Endothelial cell (in vitro differentiated cells): ENCODE measurements at regions not wholly inside any gene's neighbourhood (a gene's known extent, or its start where the extent isn't known, plus 50 kb on each side); places are given as distances from the start of the nearest gene placed in this dataset.

ENCODE experiments used
- DNase-seq: peaks from one replicate; pipeline ENCODE4 v3.0.0; 2021; ENCODE audit warnings: low spot score
- H3K27ac Mint-ChIP-seq: one replicate; pipeline ENCODE4 v1.8.0; 2021; ENCODE audit warnings: mixed read lengths, inconsistent platforms; ENCODE audit not compliant: unreplicated experiment
- H3K27me3 Mint-ChIP-seq: one replicate; pipeline ENCODE4 v1.8.0; 2021; ENCODE audit warnings: mild to moderate bottlenecking, moderate library complexity, mixed read lengths, inconsistent platforms; ENCODE audit not compliant: unreplicated experiment
- H3K36me3 Mint-ChIP-seq: one replicate; pipeline ENCODE4 v1.8.0; 2021; ENCODE audit warnings: mild to moderate bottlenecking, low read depth, mixed read lengths, inconsistent platforms; ENCODE audit not compliant: unreplicated experiment
- H3K4me1 Mint-ChIP-seq: one replicate; pipeline ENCODE4 v1.8.0; 2021; ENCODE audit warnings: mild to moderate bottlenecking, mixed read lengths, inconsistent platforms; ENCODE audit not compliant: unreplicated experiment
- H3K4me3 Mint-ChIP-seq: one replicate; pipeline ENCODE4 v1.8.0; 2021; ENCODE audit warnings: mild to moderate bottlenecking, mixed read lengths, inconsistent platforms; ENCODE audit not compliant: unreplicated experiment
- H3K9me3 Mint-ChIP-seq: one replicate; pipeline ENCODE4 v1.8.0; 2021; ENCODE audit warnings: mixed read lengths, inconsistent platforms; ENCODE audit not compliant: unreplicated experiment
- TF ChIP-seq, protein P1 (sequence below): fragments of 200-600 bp; sonication (generic); IDR thresholded peaks from one replicate; pipeline ENCODE4 v1.5.0; 2021; ENCODE audit warnings: antibody characterized with exemption; ENCODE audit not compliant: unreplicated experiment

GRCh38 chr9:13047827-13048587, 231.5 kb downstream of the MPDZ start:
- no peak for DNase-seq
- H3K27me3 Mint-ChIP-seq, result peaks cover 1% of the 10 kb centered on the region
- no peaks in the 10 kb centered on the region for H3K4me1 Mint-ChIP-seq
- H3K9me3 Mint-ChIP-seq, result no peaks in the 10 kb centered on the region
- TF ChIP-seq, protein P1, sequence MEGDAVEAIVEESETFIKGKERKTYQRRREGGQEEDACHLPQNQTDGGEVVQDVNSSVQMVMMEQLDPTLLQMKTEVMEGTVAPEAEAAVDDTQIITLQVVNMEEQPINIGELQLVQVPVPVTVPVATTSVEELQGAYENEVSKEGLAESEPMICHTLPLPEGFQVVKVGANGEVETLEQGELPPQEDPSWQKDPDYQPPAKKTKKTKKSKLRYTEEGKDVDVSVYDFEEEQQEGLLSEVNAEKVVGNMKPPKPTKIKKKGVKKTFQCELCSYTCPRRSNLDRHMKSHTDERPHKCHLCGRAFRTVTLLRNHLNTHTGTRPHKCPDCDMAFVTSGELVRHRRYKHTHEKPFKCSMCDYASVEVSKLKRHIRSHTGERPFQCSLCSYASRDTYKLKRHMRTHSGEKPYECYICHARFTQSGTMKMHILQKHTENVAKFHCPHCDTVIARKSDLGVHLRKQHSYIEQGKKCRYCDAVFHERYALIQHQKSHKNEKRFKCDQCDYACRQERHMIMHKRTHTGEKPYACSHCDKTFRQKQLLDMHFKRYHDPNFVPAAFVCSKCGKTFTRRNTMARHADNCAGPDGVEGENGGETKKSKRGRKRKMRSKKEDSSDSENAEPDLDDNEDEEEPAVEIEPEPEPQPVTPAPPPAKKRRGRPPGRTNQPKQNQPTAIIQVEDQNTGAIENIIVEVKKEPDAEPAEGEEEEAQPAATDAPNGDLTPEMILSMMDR, result no peak
- no peaks in the 10 kb centered on the region for H3K36me3 Mint-ChIP-seq
- no peak overlapping the region for H3K4me3 Mint-ChIP-seq
- H3K27ac Mint-ChIP-seq, result no peak overlapping the region

GRCh38 chr9:13049223-13049622, 230.3 kb downstream of the MPDZ start:
- Mint-ChIP-seq H3K36me3 (no peaks in the 10 kb centered on the region), H3K27me3 (peaks cover 1% of the 10 kb centered on the region), H3K4me1 (no peaks in the 10 kb centered on the region), H3K4me3 (no peak overlapping the region), H3K27ac (no peak overlapping the region), H3K9me3 (no peaks in the 10 kb centered on the region)
- DNase-seq, result no peak
- TF ChIP-seq, protein P1, result no peak

GRCh38 chr9:13053504-13053903, 226.0 kb downstream of the MPDZ start:
- peaks cover 1% of the 10 kb centered on the region for H3K27me3 Mint-ChIP-seq
- no peak for DNase-seq
- no peak overlapping the region for H3K4me3 Mint-ChIP-seq
- TF ChIP-seq, protein P1, result no peak
- H3K36me3 Mint-ChIP-seq, result no peaks in the 10 kb centered on the region
- H3K9me3 Mint-ChIP-seq, result no peaks in the 10 kb centered on the region
- H3K27ac Mint-ChIP-seq, result no peak overlapping the region
- H3K4me1 Mint-ChIP-seq, result no peaks in the 10 kb centered on the region

DNA sequence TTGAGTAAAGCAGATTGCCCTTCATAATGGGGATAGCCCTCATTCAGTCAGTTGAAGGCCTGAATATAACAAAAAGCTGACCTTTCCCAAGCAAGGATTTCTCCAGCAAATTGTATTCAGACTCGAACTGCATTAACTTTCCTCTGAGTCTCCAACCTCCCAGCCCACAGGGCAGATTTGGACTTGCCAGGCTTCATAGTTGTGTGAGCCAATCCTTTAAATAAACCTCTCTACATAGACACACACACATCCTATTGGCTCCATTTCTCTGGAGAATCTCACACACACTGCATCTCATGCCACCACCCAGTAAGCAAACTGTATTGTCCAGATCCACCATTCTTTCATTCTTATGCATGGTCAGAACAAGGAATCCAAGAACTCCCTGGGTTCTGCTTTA, 225.1 kb downstream of the MPDZ start:
- no peaks in the 10 kb centered on the region for H3K9me3 Mint-ChIP-seq
- TF ChIP-seq, protein P1, result no peak

More for the DNA sequence above, 225.1 kb downstream of the MPDZ start:
- Mint-ChIP-seq H3K36me3 (no peaks in the 10 kb centered on the region), H3K4me1 (no peaks in the 10 kb centered on the region), H3K27me3 (peaks cover 1% of the 10 kb centered on the region), H3K4me3 (no peak overlapping the region), H3K27ac (no peak overlapping the region)
- no peak for DNase-seq
